Nephron progenitor cell (in vitro differentiated cells): ENCODE measurements at regions not wholly inside any gene's neighbourhood (a gene's known extent, or its start where the extent isn't known, plus 50 kb on each side); places are given as distances from the start of the nearest gene placed in this dataset.

Experiments
- DNase-seq: peaks from one replicate; pipeline ENCODE4 v3.0.0; 2021
- H3K27ac Mint-ChIP-seq: 2 replicates; pipeline ENCODE4 v1.8.0; 2021; ENCODE audit warnings: mild to moderate bottlenecking, moderate library complexity, mixed read lengths
- H3K27me3 Mint-ChIP-seq: 2 replicates; pipeline ENCODE4 v1.8.0; 2021; ENCODE audit warnings: mild to moderate bottlenecking, low read depth, mixed read lengths; ENCODE audit not compliant: poor library complexity
- H3K36me3 Mint-ChIP-seq: 2 replicates; pipeline ENCODE4 v1.8.0; 2021; ENCODE audit warnings: low read depth, mixed read lengths
- H3K4me1 Mint-ChIP-seq: 2 replicates; pipeline ENCODE4 v1.8.0; 2021; ENCODE audit warnings: mixed read lengths
- H3K4me3 Mint-ChIP-seq: 2 replicates; pipeline ENCODE4 v1.8.0; 2021; ENCODE audit warnings: mild to moderate bottlenecking, moderate library complexity, mixed read lengths
- H3K9me3 Mint-ChIP-seq: 2 replicates; pipeline ENCODE4 v1.8.0; 2021; ENCODE audit warnings: mild to moderate bottlenecking, moderate library complexity, mixed read lengths
- TF ChIP-seq, protein P1 (sequence below): fragments of 200-600 bp; sonication (generic); IDR thresholded peaks from 2 replicates; pipeline ENCODE4 v1.5.0; 2021; ENCODE audit warnings: antibody characterized with exemption

DNA sequence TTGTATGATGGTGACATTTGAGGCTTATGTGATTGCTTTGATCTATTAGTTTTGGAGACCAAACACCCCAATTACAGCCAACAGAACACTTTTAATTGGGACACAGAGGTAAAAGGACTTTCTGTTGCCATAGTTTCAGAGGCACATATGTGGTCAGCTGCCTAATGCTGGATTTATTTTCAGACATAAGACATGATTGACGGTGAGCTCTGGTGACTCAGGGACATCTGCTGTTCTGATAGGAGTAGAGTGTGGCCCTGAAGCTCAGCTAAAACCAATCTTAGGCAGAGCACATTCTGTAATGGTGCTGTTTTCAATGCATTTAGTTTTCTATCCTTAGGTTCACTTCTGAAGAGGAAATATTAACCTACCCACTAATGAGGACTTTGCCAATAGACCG is 247.1 kb downstream of the UTP18 start:
- Mint-ChIP-seq H3K36me3 (no peaks in the 10 kb centered on the region), H3K27me3 (peaks cover 31% of the 10 kb centered on the region), H3K27ac (no peak overlapping the region), H3K4me1 (no peaks in the 10 kb centered on the region), H3K9me3 (no peaks in the 10 kb centered on the region), H3K4me3 (no peak overlapping the region)
- DNase-seq, result no peak
- TF ChIP-seq, protein P1, sequence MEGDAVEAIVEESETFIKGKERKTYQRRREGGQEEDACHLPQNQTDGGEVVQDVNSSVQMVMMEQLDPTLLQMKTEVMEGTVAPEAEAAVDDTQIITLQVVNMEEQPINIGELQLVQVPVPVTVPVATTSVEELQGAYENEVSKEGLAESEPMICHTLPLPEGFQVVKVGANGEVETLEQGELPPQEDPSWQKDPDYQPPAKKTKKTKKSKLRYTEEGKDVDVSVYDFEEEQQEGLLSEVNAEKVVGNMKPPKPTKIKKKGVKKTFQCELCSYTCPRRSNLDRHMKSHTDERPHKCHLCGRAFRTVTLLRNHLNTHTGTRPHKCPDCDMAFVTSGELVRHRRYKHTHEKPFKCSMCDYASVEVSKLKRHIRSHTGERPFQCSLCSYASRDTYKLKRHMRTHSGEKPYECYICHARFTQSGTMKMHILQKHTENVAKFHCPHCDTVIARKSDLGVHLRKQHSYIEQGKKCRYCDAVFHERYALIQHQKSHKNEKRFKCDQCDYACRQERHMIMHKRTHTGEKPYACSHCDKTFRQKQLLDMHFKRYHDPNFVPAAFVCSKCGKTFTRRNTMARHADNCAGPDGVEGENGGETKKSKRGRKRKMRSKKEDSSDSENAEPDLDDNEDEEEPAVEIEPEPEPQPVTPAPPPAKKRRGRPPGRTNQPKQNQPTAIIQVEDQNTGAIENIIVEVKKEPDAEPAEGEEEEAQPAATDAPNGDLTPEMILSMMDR, result no peak

DNA sequence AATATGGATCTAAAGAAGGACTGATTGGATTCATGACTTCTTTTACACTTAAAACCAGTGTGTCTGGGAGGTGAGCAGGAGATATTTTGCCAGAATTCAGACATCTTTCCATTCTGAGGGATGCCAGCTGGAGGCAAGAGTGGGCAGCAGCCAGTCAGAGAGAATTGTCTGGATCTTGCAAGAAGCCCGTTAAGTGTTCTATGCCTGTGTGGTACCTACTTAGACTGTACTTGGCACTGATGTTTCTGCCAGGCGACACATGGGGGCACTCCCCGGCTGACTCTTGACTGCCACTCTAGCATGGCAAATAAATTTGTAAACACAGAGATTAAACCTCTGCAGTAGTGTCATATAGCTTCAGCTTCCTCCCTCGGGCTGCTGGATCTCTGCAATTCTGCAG is 247.7 kb downstream of the UTP18 start:
- H3K4me1 Mint-ChIP-seq, result no peaks in the 10 kb centered on the region
- H3K36me3 Mint-ChIP-seq, result no peaks in the 10 kb centered on the region
- TF ChIP-seq, protein P1, result no peak
- no peaks in the 10 kb centered on the region for H3K9me3 Mint-ChIP-seq
- DNase-seq, result no peak
- H3K27ac Mint-ChIP-seq, result no peak overlapping the region
- H3K4me3 Mint-ChIP-seq, result no peak overlapping the region
- peaks cover 31% of the 10 kb centered on the region for H3K27me3 Mint-ChIP-seq

DNA sequence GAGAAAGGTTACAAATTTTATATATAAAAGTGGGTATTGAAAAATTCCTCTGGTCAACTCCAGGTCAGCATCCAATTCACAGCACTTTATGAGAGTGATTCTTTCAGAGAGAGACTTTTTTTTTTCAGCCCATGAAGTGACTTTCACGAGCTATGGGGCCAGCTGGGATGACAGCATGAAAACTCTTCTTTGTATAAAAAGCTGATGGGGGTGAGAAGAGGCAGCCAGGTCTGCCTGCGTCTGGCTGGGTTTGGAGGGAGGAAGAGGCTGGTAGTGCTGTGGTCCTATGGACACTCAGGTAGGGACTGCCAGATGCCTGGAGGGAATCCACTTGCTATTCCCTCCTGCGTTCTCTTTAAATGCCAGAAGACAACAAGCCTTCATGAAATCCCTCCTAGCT is 250.6 kb downstream of the UTP18 start:
- Mint-ChIP-seq H3K36me3 (no peaks in the 10 kb centered on the region), H3K27me3 (peaks cover 19% of the 10 kb centered on the region), H3K4me1 (no peaks in the 10 kb centered on the region), H3K4me3 (no peak overlapping the region), H3K27ac (no peak overlapping the region), H3K9me3 (no peaks in the 10 kb centered on the region)
- no peak for DNase-seq
- TF ChIP-seq, protein P1, result no peak

DNA sequence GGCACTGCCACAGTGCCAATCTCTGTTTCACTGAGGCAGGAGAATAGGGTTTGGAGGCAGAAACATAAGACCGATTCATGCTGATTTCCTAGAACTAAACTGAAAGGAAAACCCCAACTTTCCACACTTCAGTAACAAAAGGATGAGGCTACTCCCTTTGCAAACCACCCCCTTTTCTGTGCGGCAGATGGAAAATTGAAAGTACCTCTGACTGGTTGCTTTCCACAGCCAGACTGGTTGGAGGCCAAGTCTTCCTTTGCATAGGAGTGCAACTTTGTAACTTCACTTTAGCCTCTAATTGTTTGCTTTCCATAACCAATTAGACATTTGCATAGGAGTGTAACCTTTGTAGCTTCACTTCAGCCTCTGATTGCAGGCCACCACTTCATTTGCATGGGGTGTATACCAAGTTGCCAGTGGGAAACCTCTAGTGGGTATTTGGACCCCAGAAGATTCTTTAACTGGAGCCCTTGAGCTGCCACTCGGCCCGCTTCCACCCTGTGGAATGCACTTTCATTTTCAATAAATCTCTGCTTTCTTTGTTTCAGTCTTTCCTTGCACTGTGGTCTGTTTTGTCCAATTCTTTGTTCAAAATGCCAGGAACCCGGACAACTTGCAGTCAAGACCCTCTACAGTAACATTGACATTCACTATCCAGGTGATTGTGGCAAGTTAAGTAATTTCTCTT is 252.0 kb downstream of the UTP18 start:
- Mint-ChIP-seq H3K4me3 (no peak overlapping the region), H3K36me3 (no peaks in the 10 kb centered on the region), H3K9me3 (no peaks in the 10 kb centered on the region), H3K4me1 (peaks cover 9% of the 10 kb centered on the region), H3K27me3 (peaks cover 15% of the 10 kb centered on the region), H3K27ac (no peak overlapping the region)
- TF ChIP-seq, protein P1, result no peak
- no peak for DNase-seq

DNA sequence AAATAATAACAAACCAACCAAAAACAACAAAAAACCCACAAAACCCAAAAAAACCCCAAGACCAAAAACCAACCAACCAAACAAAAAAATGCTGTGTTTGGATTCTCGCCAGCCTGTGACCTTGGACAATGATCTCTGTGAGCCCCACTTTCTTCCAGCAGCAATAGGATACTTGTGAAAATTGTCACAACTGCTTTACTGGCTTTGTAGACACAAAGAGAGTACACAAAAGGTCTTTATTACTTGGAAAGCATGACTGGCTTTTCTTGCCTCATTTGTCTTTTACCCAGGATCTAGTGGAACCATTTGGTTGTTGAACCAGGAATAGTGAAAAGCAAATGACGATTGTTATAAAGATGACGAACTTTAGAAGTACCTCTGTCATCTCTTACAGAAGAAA is 256.6 kb downstream of the UTP18 start:
- Mint-ChIP-seq H3K4me1 (peaks cover 25% of the 10 kb centered on the region), H3K27me3 (peaks cover 4% of the 10 kb centered on the region), H3K9me3 (no peaks in the 10 kb centered on the region), H3K36me3 (no peaks in the 10 kb centered on the region), H3K27ac (no peak overlapping the region), H3K4me3 (no peak overlapping the region)
- TF ChIP-seq, protein P1, result no peak
- no peak for DNase-seq

DNA sequence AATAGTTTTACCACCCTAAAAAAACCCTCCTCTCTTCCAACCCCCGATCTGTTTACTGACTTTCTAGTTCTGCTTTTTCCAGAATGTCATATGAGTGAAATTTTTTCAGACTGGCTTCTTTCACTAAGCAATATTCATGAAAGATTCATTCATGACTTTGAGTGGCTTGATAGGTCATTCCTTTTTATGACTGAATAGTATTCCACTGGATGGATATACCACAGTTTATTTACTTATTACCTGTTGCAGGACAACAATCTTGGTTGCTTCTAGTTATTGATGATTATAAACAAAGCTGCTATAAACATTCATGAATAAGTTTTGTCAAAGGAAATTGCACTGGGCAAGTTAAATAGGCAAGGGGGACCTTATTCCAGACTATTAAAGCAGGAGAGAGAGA is 264.2 kb downstream of the UTP18 start:
- Mint-ChIP-seq H3K4me1 (peaks cover 22% of the 10 kb centered on the region), H3K27ac (no peak overlapping the region), H3K27me3 (peaks cover 16% of the 10 kb centered on the region), H3K36me3 (no peaks in the 10 kb centered on the region), H3K9me3 (peaks cover 7% of the 10 kb centered on the region), H3K4me3 (no peak overlapping the region)
- TF ChIP-seq, protein P1, result no peak
- DNase-seq, result no peak
